HK-2 (cell line): ENCODE measurements at regions not wholly inside any gene's neighbourhood (a gene's known extent, or its start where the extent isn't known, plus 50 kb on each side); places are given as distances from the start of the nearest gene placed in this dataset.
A peak's percentile ranks its signal among the peaks of the same experiment; 100 is the strongest.
"Not testable (repeated sequence)": the region's sequence is repeated elsewhere in the genome, so short reads cannot be mapped to it uniquely, and the experiment has no call there.

Experiments used
- DNase-seq: peaks from one replicate; pipeline ENCODE4 v3.0.0-alpha.2; 2018; ENCODE audit not compliant: unreplicated experiment

DNA sequence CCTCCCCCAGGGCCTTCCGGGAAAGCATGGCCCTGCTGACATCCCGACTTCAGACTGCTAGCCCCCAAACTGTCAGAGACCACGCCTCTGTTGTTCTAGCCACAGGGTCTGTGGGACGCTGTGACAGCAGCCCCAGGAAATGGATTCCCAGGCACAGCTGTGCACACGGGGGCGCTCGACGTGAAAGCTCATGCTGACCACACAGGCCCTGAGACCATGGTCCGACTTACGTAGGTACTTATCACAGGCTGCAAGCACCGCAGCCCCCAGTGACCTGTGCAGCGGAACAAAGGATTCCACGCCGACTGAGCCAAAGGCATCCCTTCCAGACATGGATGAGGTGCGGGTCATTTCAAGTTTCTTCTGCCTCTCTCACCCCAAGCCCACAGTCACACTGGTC lies 150.6 kb downstream of the CTTN start:
- DNase-seq, result no peak

DNA sequence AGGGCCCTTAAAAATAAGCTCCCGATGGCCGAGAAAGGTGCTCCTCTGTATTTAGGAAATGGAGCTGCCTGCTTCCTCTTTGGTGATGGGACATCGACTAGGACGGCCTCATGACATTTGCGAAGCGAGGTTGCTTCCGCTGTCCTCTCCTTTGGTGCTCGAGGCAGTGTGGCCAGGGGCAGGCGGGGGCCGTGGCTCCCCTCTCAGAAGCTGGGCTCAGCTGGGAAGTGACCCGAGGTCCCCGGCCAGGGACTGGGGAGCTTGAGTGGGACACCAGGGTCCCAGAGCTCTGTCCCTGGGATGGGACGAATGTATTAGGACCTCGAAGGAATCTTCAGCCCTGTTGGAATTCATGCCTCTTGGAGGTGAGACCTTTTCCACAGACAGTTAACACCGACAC lies 151.1 kb downstream of the CTTN start:
- no peak for DNase-seq

- DNase-seq, result no peak
Measured at GRCh38 chr11:70549796-70550195, 151.5 kb downstream of the CTTN start.

DNA sequence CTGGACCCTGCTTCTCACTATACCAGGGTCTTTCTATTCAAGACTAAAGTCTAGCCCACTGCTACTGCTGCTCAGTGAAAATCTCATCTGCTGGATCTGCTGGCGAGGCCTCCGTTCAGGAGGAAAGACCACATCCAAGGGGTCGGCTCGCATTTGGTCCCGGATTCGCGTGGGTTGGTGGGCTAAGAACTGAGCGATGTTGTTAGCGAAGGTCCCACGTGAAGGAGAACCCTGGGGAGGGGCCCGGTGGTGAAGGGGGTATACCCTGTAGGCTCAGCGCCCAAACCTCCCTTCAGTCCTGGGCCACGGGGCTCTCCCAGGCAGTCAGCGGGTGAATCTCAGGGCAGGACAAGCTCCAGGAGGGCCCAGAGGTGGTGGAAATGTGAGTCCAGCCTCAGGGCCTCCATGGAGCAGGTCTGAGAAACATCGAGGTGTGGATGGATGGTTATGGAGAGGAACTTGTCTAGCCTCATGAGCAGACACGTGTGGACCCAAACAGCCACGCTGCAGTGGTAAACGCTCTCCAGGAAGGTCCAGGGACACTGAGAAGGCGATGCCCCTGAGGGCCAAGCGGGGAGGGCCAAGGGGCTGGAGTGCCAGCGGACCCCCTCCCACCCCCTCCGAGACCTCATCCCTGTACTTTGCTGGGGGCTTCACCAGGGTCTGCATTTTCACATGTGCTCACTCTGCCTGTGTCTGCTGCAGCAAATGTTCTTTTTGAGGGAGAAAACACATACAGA lies 152.3 kb downstream of the CTTN start:
- DNase-seq, result no peak

DNA sequence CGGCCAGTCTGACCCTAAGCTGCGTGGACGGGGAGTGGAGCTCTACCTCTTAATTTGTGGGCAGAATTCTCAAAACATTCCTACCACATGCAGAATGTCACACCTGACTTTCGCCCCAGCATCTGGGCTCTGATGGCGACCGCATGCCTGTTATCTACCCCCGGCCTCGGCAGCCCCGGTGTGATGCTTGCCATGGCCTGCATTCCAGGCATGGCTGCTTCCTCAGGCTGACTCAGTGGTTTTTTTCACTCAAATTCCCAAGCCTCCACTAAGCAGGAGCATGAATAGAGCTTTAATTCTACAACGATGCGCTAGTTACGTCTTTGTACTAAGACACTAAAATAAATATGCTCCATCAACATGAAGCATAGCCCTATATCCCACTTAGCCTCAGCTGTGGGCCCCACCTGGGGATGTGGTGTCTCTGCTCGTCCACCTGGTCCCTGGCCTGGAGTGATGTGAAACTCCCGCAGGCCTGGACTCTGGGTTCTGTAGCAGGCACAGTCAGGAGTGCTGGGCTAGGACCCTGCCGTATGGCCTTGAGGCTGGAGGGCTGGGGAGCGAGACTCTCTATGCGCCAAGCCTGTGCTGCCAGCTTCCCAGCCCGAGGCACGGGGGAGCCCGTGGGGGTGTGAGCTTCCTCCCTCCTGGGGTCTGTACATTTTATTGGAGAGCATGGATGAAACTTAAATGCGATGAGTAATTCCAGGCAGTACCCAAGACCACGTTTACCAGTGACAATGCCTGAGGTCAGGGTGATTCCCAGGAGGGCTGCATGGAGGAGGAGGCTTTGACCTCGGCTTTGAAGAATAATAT lies 153.2 kb downstream of the CTTN start:
- DNase-seq, result no peak

DNA sequence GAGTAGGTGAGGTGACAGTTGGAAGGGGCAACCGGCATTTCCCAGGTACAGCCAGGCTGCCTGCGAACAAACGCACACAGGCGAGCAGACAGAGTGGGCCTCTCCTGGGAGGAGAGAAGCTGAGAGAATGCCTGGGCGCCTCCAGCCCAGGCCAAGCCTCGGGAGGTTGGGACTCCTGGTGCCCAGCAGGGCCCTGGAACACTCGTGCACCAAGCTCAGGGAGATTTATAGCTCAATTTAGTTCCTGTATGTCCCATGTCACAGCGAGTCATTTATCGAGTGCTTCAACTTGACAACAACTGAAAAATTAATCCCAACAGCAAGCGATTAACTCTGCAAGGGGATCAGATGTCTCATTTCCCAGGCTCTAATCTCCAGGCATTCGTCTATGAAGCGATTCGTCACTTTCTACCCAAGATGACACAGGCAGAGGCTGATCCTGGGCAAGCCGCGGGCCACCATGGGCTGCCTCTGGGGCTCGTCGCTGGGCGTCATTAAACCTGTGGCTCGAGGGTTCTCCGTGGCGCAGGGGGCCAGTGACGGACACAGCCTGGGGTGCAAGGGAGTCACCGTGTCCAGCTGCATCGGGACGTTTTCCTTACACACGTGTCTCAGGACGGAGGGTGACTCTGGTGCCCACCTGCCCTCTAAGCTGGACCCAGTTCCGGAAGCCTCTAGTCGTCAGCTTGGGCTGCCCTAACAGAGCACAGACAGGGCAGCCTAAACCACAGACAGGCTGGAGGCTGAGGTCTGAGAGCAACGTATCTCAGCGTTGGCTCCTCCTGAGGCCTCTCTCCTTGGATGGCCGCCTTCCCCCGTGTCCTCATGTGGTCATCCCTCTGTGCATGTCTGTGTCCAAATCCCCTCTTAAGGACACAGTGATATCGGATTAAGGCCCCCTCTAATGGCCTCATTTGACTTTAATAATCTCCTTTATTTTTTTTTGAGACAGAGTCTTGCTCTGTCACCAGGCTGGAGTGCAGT lies 154.1 kb downstream of the CTTN start:
- no peak for DNase-seq

GRCh38 chr11:70555078-70555477 lies 156.7 kb downstream of the CTTN start:
- DNase-seq, result no peak

DNA sequence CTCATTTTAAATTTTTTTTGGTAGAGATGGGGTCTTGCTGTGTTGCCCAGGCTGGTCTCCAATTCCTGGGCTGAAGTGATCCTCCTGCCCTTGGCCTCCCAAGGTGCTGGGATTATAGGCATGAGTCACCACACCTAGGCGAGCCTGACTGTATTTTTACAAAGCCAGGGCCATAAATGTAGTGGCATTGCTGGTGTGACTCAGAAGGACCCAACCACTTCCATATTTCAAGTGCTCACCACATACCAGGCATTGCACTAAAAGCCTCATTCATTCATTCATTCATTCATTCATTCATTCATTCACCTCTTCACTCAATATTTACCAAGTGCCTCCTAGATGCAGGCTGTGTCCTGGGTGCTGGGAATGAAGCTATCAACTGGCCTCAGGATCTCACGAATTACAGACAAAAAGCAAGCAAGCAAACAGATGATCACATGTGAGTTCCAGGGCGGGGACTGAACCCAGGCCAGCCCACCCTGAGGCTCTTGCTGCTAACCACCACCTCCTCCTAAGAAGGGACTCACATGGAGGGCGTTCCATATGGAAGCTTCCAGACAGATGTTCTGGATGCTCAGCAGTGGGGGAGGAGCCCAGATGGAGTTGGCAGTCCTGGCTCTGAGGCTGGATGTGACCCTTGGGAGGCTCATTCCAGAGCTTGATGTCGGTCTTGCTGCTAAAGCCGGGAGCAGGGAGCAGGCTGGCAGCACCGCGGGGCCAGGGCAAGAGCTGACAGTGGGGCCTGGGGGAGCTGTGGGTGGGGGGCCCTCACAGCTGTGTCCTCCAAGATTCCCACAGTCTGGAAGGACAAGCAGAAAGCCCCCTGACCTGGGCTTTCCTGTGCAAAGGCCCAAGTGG lies 158.8 kb downstream of the CTTN start:
- peak; percentile 66 for DNase-seq

DNA sequence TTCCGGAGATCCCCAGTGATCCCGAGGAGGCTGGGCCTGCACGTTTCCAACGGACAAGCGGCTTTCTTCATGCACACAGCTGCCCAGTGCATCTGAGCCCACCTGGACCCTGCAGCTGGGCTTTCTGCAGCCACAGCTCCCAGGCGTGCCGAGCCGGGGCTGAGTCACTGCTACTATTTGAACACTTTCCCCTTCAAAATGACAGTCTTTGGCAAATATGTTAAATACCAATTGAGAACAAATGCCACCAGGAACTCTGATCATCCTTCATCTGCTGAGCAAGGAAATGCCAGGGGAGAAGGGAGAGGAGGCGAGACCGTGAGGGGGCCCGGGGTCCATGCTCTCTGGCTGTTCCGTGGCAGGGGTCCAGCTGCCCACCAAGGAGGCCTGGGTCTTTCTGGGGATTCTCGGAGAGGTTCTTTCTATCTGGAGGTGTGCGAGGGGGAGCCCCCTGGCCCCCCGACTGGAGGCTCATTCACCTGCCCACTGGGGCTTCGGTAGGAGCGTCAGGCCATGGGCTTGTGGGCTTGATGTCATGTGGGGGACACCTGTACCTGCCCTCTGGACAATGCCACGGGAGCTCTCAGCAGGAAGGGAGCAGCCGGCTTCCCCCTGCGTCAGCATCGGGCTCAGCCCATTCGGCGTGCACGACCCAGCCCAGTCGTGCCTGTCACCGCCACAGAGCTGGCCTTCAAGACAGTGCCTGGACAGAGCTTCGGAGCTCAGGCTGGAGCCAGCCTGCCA lies 159.6 kb downstream of the CTTN start:
- no peak for DNase-seq

- no peak for DNase-seq
Measured at GRCh38 chr11:70558681-70559080, 160.4 kb downstream of the CTTN start.

GRCh38 chr11:70559516-70559915 lies 161.2 kb downstream of the CTTN start:
- no peak for DNase-seq

GRCh38 chr11:70560621-70561020 lies 162.3 kb downstream of the CTTN start:
- DNase-seq, result not testable (repeated sequence)

GRCh38 chr11:70566768-70567530 lies 168.6 kb downstream of the CTTN start:
- DNase-seq, result no peak

- DNase-seq, result no peak
Measured at GRCh38 chr11:70567680-70568034, 169.3 kb downstream of the CTTN start.

- DNase-seq, result no peak
Measured at GRCh38 chr11:70568035-70568813, 169.9 kb downstream of the CTTN start.

DNA sequence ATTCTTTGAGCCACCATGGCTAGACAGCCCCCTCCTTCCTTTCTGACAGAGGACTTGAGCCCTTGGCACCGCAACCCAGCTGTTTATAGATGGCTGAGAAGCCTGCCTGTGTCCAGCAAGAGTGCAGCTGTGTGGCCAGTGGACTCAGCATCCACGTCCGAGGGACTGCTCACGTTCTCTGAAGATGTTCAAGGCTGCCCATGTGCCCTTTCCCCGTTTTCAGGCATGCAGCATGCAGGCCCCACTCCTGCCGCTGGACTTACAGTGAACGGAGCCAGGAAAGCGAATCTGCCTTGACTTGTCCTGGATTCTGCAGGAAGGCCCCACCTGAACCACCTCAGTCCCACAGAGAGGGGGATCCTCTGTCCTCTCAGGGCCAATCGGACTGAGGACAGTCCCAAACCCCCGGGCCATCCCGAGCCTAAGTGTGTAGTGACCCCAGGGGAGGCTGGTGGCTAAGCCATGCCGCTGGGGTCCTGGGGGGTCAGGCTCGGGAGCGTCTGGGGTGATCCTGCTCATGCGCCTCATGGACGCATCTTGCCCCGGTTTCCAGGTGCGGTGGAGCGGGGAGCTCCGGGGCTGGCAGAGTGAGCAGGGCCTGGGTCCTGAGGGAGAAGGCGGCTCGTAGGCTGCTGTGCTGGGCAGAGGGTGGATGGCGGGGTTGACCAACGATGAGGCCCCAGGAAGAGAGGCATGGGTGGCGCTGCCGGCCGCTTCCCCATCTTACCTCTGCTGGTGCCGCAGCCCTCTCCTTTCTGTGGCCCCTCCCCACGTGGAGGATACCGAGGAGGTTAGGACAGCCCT lies 170.7 kb downstream of the CTTN start:
- DNase-seq, result no peak

GRCh38 chr11:70569618-70569890 lies 171.2 kb downstream of the CTTN start:
- no peak for DNase-seq

- no peak for DNase-seq
Measured at GRCh38 chr11:70569996-70570692, 171.8 kb downstream of the CTTN start.
